ENCODE measurements at regions not wholly inside any gene's neighbourhood (a gene's known extent, or its start where the extent isn't known, plus 50 kb on each side); places are given as distances from the start of the nearest gene placed in this dataset.
A peak's percentile ranks its signal among the peaks of the same experiment; 100 is the strongest.
"Not testable (repeated sequence)": the region's sequence is repeated elsewhere in the genome, so short reads cannot be mapped to it uniquely, and the experiment has no call there.

- no peak for TF ChIP-seq AFF4 (CRISPR knock-in tag; IDR thresholded peaks at IDR 0.05; ENCODE audit: borderline replicate concordance)
These were observed 97.7 kb upstream of the CARD11 start (continued) for GRCh38 chr7:3141326-3141725.

- Mint-ChIP-seq H3K36me3 (no peaks in the 10 kb centered on the region), H3K27ac (peak overlapping the region; percentile 18; the same call in 1 of the 2 replicates), H3K27me3 (ENCODE audit: low read depth) (no peaks in the 10 kb centered on the region), H3K9me3 (no peaks in the 10 kb centered on the region), H3K4me3 (no peak overlapping the region), H3K4me1 (peaks cover 13% of the 10 kb centered on the region)
- POLR2A ChIA-PET = no interaction called here
- DNase-seq (ENCODE audit: low spot score) (no peak), ATAC-seq (no peak)
- TF ChIP-seq JAZF1 (CRISPR knock-in tag; IDR thresholded peaks at IDR 0.05) = no peak
- TF ChIP-seq KAT7 (CRISPR knock-in tag; IDR thresholded peaks at IDR 0.05; ENCODE audit: borderline replicate concordance) = no peak
- TF ChIP-seq ZNF121 (CRISPR knock-in tag; IDR thresholded peaks at IDR 0.05) = no peak
- no peak for TF ChIP-seq E2F4 (CRISPR knock-in tag; IDR thresholded peaks at IDR 0.05; ENCODE audit: borderline replicate concordance, low read depth)
- no peak for TF ChIP-seq ZNF219 (CRISPR knock-in tag; IDR thresholded peaks at IDR 0.05; ENCODE audit: borderline replicate concordance)
- no peak for TF ChIP-seq NR2C2 (CRISPR knock-in tag; IDR thresholded peaks at IDR 0.05)
- TF ChIP-seq ATF6 (CRISPR knock-in tag; IDR thresholded peaks at IDR 0.05) = no peak
- no peak for TF ChIP-seq ZMAT4 (CRISPR knock-in tag; IDR thresholded peaks at IDR 0.05)
- TF ChIP-seq MLX (CRISPR knock-in tag; IDR thresholded peaks at IDR 0.05) = no peak
- no peak for TF ChIP-seq ATF2 (CRISPR knock-in tag; IDR thresholded peaks at IDR 0.05; ENCODE audit: borderline replicate concordance, low read depth)
- no peak for TF ChIP-seq ESRRA (CRISPR knock-in tag; IDR thresholded peaks at IDR 0.05; ENCODE audit: borderline replicate concordance)
- no peak for TF ChIP-seq RELA (CRISPR knock-in tag; IDR thresholded peaks at IDR 0.05; ENCODE audit: borderline replicate concordance)
- CTCF ChIA-PET = interaction anchor here (0.6 kb wide), 2 partner anchors 253 to 535 kb away, joined by 3 read pairs; no protein-coding TSS in a partner anchor
These were observed 100.5 kb upstream of the CARD11 start for GRCh38 chr7:3143869-3144775.

GRCh38 chr7:3144776-3145125, 101.1 kb upstream of the CARD11 start:
- H3K36me3 Mint-ChIP-seq; POLR2A ChIA-PET; H3K4me3 Mint-ChIP-seq; DNase-seq (ENCODE audit: low spot score); H3K9me3 Mint-ChIP-seq; ATAC-seq; H3K27me3 Mint-ChIP-seq (ENCODE audit: low read depth): not testable (repeated sequence)
- CTCF ChIA-PET = interaction anchor here (0.6 kb wide), 1 partner anchor 254 kb away, joined by 3 read pairs; no protein-coding TSS in a partner anchor
- Mint-ChIP-seq H3K27ac (peak overlapping the region; percentile 18; the same call in 1 of the 2 replicates), H3K4me1 (peaks cover 11% of the 10 kb centered on the region)

Measured in WTC11 (cell line).